GM21529 (cell line): ENCODE measurements at regions not wholly inside any gene's neighbourhood (a gene's known extent, or its start where the extent isn't known, plus 50 kb on each side); places are given as distances from the start of the nearest gene placed in this dataset.

ENCODE experiments used
- ATAC-seq: cut with Tn5 transposase; IDR thresholded peaks from one replicate; pipeline ENCODE4 v1.9.1; 2021; ENCODE audit not compliant: unreplicated experiment

DNA sequence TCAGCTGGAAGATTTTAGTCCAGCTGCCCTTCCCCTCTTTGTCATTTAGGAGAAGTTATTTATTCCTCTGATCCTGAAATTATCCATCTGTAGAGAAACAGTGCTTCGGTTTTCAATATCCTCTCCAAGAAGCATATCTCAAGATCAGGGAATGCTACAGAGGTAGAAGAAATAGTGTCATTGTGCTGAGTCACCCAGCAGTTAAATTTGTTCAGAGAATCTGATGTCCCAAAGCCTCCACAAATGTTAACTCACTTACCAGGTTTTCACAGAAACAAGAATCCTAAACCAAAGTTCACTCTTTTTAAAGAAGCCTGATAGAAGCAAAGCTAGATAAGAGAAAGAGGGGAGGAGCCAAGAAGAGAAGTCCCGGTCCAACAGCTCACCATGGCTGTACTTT lies 480.7 kb upstream of the GYPC start:
- ATAC-seq: no peak

DNA sequence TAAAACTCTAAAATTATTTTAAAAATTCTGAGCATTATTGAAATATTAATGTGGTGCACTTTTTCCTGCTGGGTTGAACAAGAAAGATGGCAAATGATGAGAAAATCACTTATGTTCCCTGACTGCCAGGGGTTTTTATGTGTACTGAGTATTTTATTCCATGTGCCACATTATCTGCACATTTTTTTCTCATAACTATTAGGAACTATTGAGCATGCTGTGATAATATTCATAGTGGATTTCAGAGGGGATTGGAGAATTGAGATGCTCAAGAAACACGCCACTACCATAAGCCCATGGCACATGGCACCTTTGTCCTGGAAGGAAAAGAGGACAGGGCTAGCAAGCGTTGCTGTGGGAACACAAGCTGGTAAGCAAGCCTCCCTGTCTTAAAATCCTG lies 478.5 kb upstream of the GYPC start:
- no peak for ATAC-seq

DNA sequence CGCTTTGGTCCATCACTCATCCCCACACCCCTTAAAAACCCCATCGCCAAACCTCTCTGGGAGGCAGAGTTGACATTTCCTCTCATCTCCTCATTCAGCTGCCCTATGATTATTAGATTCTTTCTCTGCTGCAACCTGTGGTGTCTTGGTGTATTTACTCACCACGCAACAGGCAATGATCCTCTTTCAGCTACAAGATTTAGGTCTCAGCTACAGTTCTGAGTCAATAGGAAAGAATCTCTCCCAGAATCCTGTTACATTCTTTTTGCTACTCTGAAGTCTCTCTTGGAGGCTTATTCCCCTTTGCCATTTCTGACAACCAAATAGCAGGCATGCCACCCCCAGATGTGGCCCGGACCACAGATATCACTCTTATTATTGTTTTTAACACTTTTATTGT lies 468.3 kb upstream of the GYPC start:
- no peak for ATAC-seq

DNA sequence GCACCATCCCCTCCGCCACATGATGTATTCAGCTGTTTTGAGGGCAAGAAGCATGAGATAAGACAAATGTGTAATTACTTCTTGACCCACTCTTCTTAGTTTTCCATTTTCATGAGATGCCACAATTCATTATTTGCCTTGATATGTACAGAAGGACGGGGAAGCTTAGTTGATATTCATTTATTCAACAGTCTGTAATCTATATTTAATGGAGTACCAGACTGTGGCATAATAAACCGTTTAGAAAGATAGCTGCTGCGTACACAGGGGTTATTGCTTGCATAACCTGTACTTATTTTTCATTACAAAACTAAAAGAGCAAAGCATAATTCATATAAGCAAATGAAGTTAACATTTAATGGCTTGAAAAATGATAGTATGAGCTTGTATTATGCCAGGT lies 466.4 kb upstream of the GYPC start:
- ATAC-seq: no peak

DNA sequence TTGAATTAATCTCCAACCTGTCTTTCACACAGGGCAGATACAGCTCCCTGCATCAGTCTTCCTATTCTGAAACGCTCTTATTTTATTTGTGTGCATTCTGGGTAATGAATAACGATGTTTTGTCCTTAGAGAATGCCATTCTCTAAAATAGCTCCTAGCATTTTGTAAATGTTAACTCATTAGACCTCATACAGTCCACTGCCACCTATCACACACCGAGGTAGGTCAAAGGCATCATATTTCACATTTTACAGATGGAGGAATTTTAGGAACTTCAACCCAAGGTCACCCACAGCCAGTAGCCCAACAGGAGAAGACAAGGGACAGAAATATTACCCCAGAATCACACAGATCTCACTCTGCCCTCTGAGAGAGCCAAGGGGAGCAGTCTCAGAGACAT lies 455.4 kb upstream of the GYPC start:
- ATAC-seq: no peak

DNA sequence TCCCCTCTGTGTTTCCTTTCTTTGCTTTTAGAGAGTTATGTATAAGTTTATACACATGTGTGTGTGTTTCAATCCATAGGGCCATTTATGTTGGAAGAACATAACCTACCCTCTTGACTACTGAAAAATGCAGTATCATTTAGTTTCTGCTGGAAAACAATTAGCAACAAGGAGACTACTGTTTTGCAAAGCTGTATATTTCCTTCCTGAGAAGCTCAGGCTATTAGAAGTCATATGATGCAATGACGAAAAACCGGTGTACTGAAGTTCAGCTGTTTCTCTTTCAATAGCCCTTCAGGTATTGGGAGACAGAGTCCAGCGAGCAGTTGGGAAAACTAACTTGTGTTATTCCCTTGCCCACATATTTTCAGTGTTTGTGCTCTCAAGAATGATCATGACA lies 447.7 kb upstream of the GYPC start:
- ATAC-seq: no peak

DNA sequence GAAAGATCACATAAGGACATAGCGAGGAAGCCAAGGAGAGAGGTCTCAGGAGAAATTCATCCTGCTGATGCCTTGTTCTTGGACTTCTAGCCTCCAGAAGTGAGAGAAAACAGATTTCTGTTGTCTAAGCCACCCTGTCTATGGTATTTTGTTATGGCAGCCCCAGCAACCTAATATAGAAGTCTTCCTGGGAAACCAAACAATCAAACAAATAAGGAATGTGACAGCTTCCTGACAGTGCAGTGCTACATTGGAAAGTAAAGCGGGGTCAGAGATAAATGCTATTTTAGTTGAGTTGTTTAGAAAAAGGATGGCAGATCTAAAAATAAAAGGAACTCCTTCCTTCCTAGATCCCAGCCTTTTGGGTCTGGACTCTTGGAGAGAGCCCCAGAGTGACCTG lies 443.2 kb upstream of the GYPC start:
- no peak for ATAC-seq

DNA sequence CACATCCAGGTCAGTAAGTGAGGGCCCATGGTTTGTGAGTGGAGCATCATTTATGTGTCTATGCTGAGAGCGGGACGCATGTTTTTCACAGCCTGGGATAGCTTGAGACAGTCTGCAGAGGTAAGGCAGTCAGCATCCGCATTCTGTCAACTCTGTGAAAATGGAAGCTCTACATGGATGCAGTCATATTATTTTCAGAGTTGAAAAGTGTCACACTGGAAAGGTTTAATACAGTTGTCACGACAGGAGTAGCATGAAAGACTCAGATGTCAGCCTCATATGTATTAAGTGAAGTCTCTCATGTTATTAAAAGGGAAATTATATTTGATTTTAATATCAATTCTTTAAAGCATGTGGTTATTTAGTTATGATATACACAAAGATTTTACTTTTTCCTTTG lies 436.9 kb upstream of the GYPC start:
- ATAC-seq: no peak

DNA sequence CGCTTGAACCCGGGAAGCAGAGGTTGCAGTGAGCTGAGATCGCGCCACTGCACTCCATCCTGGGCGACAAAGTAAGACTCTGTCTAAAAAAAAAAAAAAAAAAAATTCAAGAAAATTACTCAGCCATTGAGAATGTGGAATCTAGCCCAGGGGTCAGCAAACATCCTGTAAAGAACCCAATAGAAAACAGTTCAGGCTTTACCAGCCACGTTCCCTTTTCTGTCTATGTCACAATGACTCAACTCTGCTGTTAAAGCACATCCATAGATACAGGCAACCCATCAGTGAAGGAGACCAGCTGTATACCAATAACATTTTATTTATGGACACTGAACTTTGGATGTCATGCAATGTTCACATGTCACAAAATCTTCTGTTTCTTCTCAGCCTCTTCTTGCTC lies 435.6 kb upstream of the GYPC start:
- no peak for ATAC-seq

DNA sequence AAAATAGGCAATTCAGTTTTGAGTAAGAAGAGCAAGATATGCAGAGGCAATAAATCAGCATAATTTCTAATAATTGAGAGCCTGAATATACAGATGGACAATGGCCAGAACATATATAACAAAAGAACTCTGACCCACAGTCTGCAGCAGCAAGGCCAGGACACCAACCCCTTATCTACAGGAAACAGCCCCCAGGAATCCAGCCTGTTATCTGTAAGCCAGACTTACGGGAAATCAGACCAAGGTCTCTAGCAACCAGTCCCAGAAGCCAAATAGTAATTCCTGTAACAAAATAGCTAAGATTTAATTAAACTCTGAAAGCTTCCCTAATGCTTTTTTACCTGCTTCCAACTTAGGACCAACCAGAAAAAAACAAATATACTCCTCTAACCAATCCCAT lies 434.5 kb upstream of the GYPC start:
- ATAC-seq: no peak

DNA sequence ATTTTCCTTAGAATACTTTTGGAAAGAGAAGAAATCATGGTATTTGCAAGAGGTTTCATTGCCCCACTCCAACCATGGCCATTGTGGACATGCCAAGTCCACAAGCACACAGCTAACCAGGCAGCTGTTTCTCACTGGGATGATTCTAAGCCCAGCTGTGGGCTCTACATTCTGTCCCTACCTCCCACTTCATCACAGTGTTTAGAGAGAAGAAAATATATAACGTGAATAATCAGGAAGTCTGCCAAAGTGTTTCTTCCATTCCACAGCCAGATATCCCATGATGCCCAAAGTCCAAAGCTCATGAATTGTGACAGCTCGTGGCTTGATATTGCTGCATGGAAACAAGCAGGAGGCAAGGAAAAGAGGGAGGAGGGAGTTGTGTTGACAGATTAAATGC lies 433.7 kb upstream of the GYPC start:
- ATAC-seq: no peak

DNA sequence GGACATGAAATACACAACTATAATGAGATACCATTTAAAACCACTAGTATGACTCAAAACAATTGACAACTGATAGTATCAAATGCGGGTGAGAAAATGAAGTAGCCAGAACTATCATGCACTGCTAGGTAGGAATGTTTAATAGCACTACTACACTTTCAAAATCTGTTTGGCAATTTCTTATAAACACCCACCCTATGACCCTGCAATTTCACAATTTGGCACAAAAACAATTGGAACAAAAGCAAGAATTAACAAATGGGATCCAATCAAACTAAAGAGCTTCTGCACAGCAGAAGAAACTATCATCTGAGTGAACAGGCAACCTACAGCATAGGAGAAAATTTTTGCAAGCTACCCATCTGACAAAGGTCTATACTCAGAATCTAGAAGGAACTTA lies 431.2 kb upstream of the GYPC start:
- no peak for ATAC-seq

DNA sequence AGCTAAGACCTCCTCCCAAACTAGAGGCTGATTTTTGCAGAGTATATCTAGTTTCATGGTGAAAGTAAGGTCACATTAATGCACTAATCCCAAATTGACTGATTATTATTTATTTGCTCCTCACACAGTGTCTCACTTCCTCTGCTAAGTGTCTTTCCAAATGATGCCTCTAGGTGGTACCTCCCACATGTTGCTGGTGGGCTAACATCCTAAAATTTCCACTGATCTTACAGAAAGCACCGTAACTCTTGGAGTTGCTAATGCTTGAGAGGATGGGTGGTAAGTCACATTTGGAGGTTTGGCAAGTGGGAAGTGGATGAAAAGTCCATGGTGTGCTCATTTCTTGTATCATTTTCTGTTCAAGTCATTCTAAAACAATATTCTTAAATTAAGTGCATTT lies 428.7 kb upstream of the GYPC start:
- no peak for ATAC-seq

DNA sequence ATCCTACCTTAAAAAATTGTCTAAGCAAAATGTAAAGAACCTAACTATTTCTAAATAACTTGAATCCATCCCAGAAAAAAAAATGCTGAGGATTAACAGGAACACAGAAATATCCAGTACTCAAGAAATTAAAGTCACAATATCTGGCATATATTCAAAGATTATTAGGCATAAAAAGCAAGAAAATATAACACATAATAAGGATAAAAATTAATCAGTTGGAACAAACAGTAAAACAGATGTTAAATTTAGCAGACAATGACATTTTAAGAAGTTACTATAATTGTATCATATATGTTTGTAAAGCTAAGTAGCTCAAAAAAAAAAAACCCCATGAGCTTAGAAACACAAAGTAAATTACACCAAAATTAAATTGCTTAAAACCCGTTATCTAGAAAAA lies 427.4 kb upstream of the GYPC start:
- no peak for ATAC-seq

DNA sequence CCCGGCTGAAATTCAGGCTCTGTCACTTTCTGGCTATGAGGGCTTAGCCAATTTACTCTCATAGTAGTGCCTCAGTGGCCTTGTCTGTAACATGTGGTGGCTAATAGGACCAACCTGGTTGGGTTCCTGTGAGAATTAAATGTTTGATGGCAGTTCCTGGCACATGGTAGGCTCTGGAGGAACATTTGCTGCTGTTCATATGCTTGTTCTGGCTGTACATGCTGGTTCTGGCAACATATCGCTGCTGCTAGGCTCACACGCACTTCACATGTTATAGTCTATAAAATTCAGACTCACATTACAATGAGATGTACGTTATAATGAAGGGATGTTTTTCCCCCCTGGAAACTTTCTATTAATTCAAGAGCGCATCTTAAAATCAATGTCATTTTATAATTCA lies 417.7 kb upstream of the GYPC start:
- no peak for ATAC-seq

DNA sequence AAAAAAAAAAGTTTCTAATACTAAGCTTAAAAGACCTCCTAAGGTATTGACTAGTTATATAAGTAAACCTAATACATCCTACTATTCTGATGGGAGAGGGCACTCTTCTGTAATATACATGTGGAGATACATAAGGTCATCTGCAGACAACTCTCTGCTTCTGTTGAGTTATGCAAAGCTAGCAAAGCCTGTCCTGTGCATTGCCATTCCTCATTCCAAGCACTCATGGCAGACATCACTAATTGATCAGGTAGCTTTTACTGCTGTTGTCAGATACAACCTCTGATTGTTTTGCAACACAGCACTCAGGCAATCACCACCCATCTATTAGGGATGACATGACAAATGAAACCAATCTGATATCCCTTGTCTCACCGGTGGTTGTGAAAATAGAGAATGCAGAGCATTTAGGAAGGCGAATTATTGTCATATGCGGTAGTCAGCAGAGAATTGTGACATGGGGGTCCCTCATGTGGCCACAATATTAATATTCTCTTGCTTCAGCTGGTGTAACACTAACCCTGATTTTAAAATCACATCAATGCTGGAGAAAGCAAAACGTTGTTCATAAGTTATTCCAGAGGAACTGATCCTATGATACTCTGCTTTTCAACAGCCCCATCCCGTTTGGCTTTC lies 416.5 kb upstream of the GYPC start:
- no peak for ATAC-seq

DNA sequence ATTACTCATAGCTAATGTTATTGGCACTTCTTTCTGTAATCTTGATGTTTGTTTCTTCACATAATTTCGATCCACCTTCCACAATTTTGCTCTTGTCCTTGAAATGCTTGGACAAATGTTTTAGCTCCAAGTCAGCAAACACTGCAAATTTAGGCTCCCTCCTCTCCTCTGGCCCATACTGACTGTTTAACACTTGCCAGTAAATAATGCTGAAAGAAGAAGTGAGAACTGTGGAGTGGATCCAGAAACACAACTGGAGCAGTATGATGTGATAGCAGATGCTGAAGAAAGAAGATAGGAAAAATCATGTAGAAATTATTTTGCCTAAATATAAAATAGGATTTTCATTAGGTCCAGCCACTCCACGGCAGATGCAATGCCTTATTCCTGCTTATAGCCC lies 415.0 kb upstream of the GYPC start:
- no peak for ATAC-seq

DNA sequence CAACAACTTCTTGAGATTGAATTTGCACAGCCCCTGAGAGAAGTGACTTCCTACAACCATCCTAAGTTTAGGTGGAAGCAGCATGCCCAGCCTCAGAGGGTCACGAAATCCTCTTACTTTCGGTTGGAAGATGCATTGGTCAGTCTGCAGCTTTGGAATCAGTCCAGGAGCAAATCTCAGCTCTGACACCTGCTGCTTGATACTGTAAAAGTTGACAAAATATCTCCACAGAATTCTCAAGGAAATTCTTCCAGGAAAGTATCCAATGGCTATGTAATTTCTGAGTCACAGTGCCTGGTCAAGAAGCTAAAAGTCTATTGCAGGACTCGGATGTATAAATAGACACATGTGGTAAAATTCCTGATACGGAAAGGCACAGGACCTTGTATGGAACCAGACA lies 414.5 kb upstream of the GYPC start:
- no peak for ATAC-seq

DNA sequence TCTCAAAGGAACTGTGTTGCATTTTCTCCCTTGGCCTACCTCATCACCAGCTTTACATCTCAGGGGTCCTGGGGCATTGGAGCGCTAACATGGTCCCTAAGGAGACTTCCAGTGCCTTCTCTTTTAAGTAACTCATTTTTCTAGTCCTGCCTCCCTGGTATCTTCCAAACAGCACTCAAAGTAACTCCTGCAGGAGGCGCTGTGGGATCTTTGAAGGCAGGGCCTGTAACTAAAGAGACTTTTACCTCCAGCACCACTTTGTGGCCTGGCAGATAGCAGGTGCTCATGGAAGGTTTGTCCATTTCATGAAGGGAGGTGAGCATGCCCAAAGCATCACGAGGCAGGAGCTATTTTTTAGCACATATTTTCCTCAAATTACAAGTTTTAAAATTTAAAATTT lies 411.0 kb upstream of the GYPC start:
- ATAC-seq: peak; percentile 68

DNA sequence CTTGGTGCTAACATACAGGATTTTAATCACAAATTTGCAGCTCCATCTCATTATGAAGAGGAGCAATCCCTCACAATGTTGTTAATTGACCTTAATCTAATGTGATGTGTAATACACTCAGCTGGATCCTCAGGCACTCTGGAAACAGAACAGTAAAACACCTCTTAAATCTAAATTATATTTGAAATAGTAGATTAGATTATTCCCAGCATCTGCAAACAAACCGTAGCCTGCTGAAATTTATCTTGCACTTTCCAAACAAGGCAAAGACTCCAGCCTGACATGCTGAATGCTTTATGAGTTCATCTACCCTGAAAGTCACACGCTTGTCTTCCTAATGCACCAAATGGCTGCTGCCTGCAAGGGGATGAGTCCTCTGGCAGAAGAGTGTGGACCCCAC lies 402.3 kb upstream of the GYPC start:
- no peak for ATAC-seq

DNA sequence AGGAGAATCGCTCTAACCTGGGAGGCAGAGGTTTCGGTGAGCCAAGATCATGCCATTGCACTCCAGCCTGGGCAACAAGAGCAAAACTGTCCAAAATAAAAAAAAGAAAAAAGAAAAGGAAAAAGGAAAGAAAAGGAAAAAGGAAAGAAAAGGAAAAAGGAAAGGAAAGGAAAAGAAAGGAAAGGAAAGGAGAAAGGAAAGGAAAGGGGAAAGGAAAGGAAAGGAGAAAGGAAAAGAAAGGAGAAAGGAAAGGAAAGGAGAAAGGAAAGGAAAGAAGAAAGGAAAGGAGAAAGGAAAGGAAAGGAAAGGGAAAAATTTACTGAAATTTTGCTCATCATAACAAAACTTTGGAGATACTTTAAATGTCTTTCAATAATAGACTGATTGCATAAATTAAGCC lies 391.3 kb upstream of the GYPC start:
- no peak for ATAC-seq

DNA sequence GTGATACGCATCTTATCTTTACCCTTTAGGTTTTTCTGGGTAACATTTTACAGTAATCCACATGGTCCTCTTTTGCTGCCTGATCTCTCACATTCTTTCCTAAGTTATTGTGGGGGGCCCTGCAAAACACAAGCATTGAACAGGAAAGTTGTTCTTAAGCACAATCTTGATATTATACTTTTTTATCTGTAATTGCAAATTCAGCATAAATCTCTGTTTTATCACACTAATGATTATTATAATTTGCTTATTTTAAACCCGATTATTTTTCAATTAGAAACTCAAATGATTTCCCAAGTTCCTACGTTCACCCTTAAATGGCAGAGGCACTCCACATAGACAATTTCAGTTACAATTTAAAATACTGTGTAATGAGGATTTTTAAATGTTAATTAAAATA lies 386.0 kb upstream of the GYPC start:
- no peak for ATAC-seq

DNA sequence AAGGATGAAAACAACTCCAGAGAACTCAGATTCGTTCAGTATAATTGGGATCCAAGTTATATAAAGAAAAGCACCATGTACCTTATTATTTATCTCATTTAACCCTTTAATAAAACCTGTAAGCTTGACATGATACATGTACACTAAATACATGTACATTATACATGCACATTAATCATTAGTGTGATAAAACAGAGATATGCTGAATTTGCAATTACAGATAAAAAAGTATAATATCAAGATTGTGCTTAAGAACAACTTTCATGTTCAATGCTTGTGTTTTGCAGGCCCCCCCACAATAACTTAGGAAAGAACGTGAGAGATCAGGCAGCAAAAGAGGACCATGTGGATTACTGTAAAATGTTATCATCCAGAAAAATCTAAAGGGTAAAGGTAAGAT lies 385.4 kb upstream of the GYPC start:
- ATAC-seq: no peak

DNA sequence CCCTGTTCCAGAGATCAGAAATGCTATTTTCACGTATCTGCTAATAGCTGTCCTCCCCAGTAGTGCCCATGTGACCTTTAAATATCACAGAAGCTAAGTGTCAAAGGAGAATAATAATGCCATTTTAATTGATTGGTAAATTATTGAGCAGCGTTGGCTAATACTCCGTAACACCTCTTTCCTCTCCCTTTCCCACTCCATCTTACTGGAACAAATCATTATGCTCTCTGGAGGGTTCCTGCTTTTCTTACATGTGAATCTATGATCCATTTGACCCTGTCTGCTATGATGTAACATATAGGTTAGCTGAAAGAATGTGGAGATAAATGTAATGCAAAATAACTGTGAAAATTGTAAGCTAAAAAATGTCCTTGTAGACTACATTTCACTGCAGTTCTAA lies 383.6 kb upstream of the GYPC start:
- ATAC-seq: no peak
